CD8-positive, alpha-beta memory T cell (primary cell): ENCODE measurements at regions not wholly inside any gene's neighbourhood (a gene's known extent, or its start where the extent isn't known, plus 50 kb on each side); places are given as distances from the start of the nearest gene placed in this dataset.
A peak's percentile ranks its signal among the peaks of the same experiment; 100 is the strongest.
"Not testable (repeated sequence)": the region's sequence is repeated elsewhere in the genome, so short reads cannot be mapped to it uniquely, and the experiment has no call there.

ENCODE experiments used
- CTCF ChIA-PET: fragments of 350-600 bp; sonication (Branson Sonifier 250); formaldehyde crosslinking; loops from one replicate; lab custom pipeline; 2021; ENCODE audit warnings: antibody characterized with exemption; lab: Charles Lee
- POLR2A ChIA-PET: fragments of 350-600 bp; sonication (Branson Sonifier 250); formaldehyde crosslinking; loops from one replicate; lab custom pipeline; 2021; ENCODE audit warnings: antibody characterized with exemption; lab: Charles Lee
- DNase-seq, 5 donors: peaks; one replicate each; pipeline versions ENCODE4 v3.0.0 to v3.0.0-alpha.2; 2020 to 2022; ENCODE audit warnings: mixed read lengths in 1 of 5
- H3K27ac ChIP-seq: one replicate; pipeline ENCODE4 v1.7.0; 2013; ENCODE audit warnings: low read depth, mild to moderate bottlenecking, low read length, moderate library complexity
- H3K27me3 ChIP-seq: 2 replicates; pipeline ENCODE4 v1.7.0; 2013; ENCODE audit warnings: low read length, mild to moderate bottlenecking; ENCODE audit not compliant: insufficient read depth, poor library complexity, severe bottlenecking
- H3K36me3 ChIP-seq: 2 replicates; pipeline ENCODE4 v1.7.0; 2013; ENCODE audit warnings: mild to moderate bottlenecking, low read length, moderate library complexity; ENCODE audit not compliant: insufficient read depth
- H3K4me1 ChIP-seq: 2 replicates; pipeline ENCODE4 v1.7.0; 2013; ENCODE audit warnings: mild to moderate bottlenecking, low read length, moderate library complexity; ENCODE audit not compliant: insufficient read depth
- H3K4me3 ChIP-seq: 2 replicates; pipeline ENCODE4 v1.7.0; 2013; ENCODE audit warnings: mild to moderate bottlenecking, low read length
- H3K9me3 ChIP-seq: 2 replicates; pipeline ENCODE4 v1.7.0; 2013; ENCODE audit warnings: mild to moderate bottlenecking, low read length
- H3K27ac Mint-ChIP-seq, 8 donors: one replicate each; pipeline ENCODE4 v1.8.0; 2020 to 2021; ENCODE audit warnings: mixed read lengths in 8 of 8, mild to moderate bottlenecking in 6 of 8, inconsistent platforms in 3 of 8, moderate library complexity in 3 of 8
- H3K27me3 Mint-ChIP-seq, 2 donors: one replicate each; pipeline ENCODE4 v1.8.0; 2020 to 2021; ENCODE audit warnings: mixed read lengths in 2 of 2, mild to moderate bottlenecking in 1 of 2, moderate library complexity in 1 of 2
- H3K36me3 Mint-ChIP-seq, 3 donors: one replicate each; pipeline ENCODE4 v1.8.0; 2020 to 2021; ENCODE audit warnings: mixed read lengths in 3 of 3, inconsistent platforms in 1 of 3, mild to moderate bottlenecking in 1 of 3
- H3K4me1 Mint-ChIP-seq, 3 donors: one replicate each; pipeline ENCODE4 v1.8.0; 2020 to 2021; ENCODE audit warnings: mixed read lengths in 3 of 3, inconsistent platforms in 1 of 3, mild to moderate bottlenecking in 1 of 3
- H3K4me3 Mint-ChIP-seq, 7 donors: one replicate each; pipeline ENCODE4 v1.8.0; 2020 to 2021; ENCODE audit warnings: mixed read lengths in 7 of 7, mild to moderate bottlenecking in 6 of 7, moderate library complexity in 4 of 7, inconsistent platforms in 2 of 7
- H3K9me3 Mint-ChIP-seq, 5 donors: one replicate each; pipeline ENCODE4 v1.8.0; 2020 to 2022; ENCODE audit warnings: mixed read lengths in 5 of 5, mild to moderate bottlenecking in 3 of 5, moderate library complexity in 2 of 5, inconsistent platforms in 1 of 5

GRCh38 chr4:81789741-81790399 is 318.2 kb upstream of the RASGEF1B start:
- H3K4me1 ChIP-seq: no peaks in the 10 kb centered on the region
- no peaks in the 10 kb centered on the region for H3K27me3 Mint-ChIP-seq
- H3K27me3 ChIP-seq: no peaks in the 10 kb centered on the region
- peaks cover 3 to 6% (median 6%) of the 10 kb centered on the region in 3 donors for H3K4me1 Mint-ChIP-seq
- H3K9me3 ChIP-seq: no peaks in the 10 kb centered on the region
- DNase-seq: peak in 1 of 5 donors; percentile 1
- no peak overlapping the region for H3K27ac Mint-ChIP-seq
- CTCF ChIA-PET: interaction anchor here (0.8 to 1.1 kb wide), 2 partner anchors 10 to 55 kb away, joined by 3 read pairs; no protein-coding TSS in a partner anchor
- H3K9me3 Mint-ChIP-seq: no peaks in the 10 kb centered on the region
- no peak overlapping the region for H3K27ac ChIP-seq
- POLR2A ChIA-PET: no interaction called here
- H3K4me3 Mint-ChIP-seq: no peak overlapping the region
- H3K4me3 ChIP-seq: no peak overlapping the region
- H3K36me3 ChIP-seq: no peaks in the 10 kb centered on the region
- H3K36me3 Mint-ChIP-seq: peaks cover 0 to 2% (median 0%) of the 10 kb centered on the region in 3 donors

- POLR2A ChIA-PET: no interaction called here
- Mint-ChIP-seq H3K27ac (peak overlapping the region in 1 of 8 donors; percentile 61), H3K9me3 (no peaks in the 10 kb centered on the region), H3K4me3 (no peak overlapping the region), H3K27me3 (no peaks in the 10 kb centered on the region), H3K36me3 (peaks cover 0 to 2% (median 0%) of the 10 kb centered on the region in 3 donors), H3K4me1 (peaks cover 3 to 6% (median 6%) of the 10 kb centered on the region in 3 donors)
- Histone ChIP-seq H3K9me3 (no peaks in the 10 kb centered on the region), H3K27ac (no peak overlapping the region), H3K27me3 (no peaks in the 10 kb centered on the region), H3K4me3 (no peak overlapping the region), H3K36me3 (no peaks in the 10 kb centered on the region), H3K4me1 (no peaks in the 10 kb centered on the region)
- DNase-seq: no peak
- CTCF ChIA-PET: no interaction called here
These were observed 317.5 kb upstream of the RASGEF1B start for GRCh38 chr4:81789158-81789557.

GRCh38 chr4:81786766-81787165 is 315.1 kb upstream of the RASGEF1B start:
- no peaks in the 10 kb centered on the region for H3K4me1 ChIP-seq
- Mint-ChIP-seq H3K27ac (no peak overlapping the region), H3K36me3 (no peaks in the 10 kb centered on the region), H3K4me1 (peaks cover 3 to 6% (median 6%) of the 10 kb centered on the region in 3 donors), H3K4me3 (no peak overlapping the region), H3K9me3 (no peaks in the 10 kb centered on the region), H3K27me3 (no peaks in the 10 kb centered on the region)
- H3K9me3 ChIP-seq: no peaks in the 10 kb centered on the region
- CTCF ChIA-PET: interaction anchor here (1.1 kb wide), 1 partner anchor 20 kb away, joined by 3 read pairs; no protein-coding TSS in a partner anchor
- no peaks in the 10 kb centered on the region for H3K36me3 ChIP-seq
- POLR2A ChIA-PET: no interaction called here
- H3K4me3 ChIP-seq: no peak overlapping the region
- no peak overlapping the region for H3K27ac ChIP-seq
- no peak for DNase-seq
- no peaks in the 10 kb centered on the region for H3K27me3 ChIP-seq

GRCh38 chr4:81786063-81786763 is 314.5 kb upstream of the RASGEF1B start:
- Mint-ChIP-seq H3K9me3 (no peaks in the 10 kb centered on the region), H3K27me3 (no peaks in the 10 kb centered on the region), H3K4me3 (no peak overlapping the region), H3K4me1 (peaks cover 3 to 6% (median 6%) of the 10 kb centered on the region in 3 donors), H3K27ac (no peak overlapping the region), H3K36me3 (no peaks in the 10 kb centered on the region)
- Histone ChIP-seq H3K4me3 (no peak overlapping the region), H3K36me3 (no peaks in the 10 kb centered on the region), H3K9me3 (no peaks in the 10 kb centered on the region), H3K4me1 (no peaks in the 10 kb centered on the region), H3K27ac (no peak overlapping the region), H3K27me3 (no peaks in the 10 kb centered on the region)
- ChIA-PET CTCF (interaction anchor here (1.1 kb wide), 1 partner anchor 20 kb away, joined by 3 read pairs; no protein-coding TSS in a partner anchor), POLR2A (no interaction called here)
- no peak for DNase-seq

- H3K27ac ChIP-seq: no peak overlapping the region
- DNase-seq: no peak
- no peaks in the 10 kb centered on the region for H3K36me3 Mint-ChIP-seq
- H3K27me3 ChIP-seq: no peaks in the 10 kb centered on the region
- H3K4me1 Mint-ChIP-seq: peaks cover 3 to 6% (median 6%) of the 10 kb centered on the region in 3 donors
- no peaks in the 10 kb centered on the region for H3K9me3 Mint-ChIP-seq
- no peak overlapping the region for H3K4me3 ChIP-seq
- H3K9me3 ChIP-seq: no peaks in the 10 kb centered on the region
- ChIA-PET CTCF (no interaction called here), POLR2A (no interaction called here)
- no peaks in the 10 kb centered on the region for H3K27me3 Mint-ChIP-seq
- H3K27ac Mint-ChIP-seq: no peak overlapping the region
- no peaks in the 10 kb centered on the region for H3K4me1 ChIP-seq
- H3K4me3 Mint-ChIP-seq: no peak overlapping the region
- no peaks in the 10 kb centered on the region for H3K36me3 ChIP-seq
These were observed 313.6 kb upstream of the RASGEF1B start for GRCh38 chr4:81785338-81785737.

- ChIA-PET POLR2A (no interaction called here), CTCF (no interaction called here)
- Mint-ChIP-seq H3K36me3 (no peaks in the 10 kb centered on the region), H3K4me3 (no peak overlapping the region), H3K9me3 (no peaks in the 10 kb centered on the region), H3K27me3 (peaks cover 0 to under 1% of the 10 kb centered on the region in 2 donors), H3K27ac (peak overlapping the region in 1 of 8 donors; percentile 41), H3K4me1 (no peaks in the 10 kb centered on the region)
- no peak overlapping the region for H3K4me3 ChIP-seq
- H3K4me1 ChIP-seq: no peaks in the 10 kb centered on the region
- no peaks in the 10 kb centered on the region for H3K36me3 ChIP-seq
- no peak overlapping the region for H3K27ac ChIP-seq
- no peaks in the 10 kb centered on the region for H3K9me3 ChIP-seq
- DNase-seq: no peak
- H3K27me3 ChIP-seq: no peaks in the 10 kb centered on the region
These were observed 311.9 kb upstream of the RASGEF1B start for GRCh38 chr4:81783558-81783957.

- Histone ChIP-seq H3K36me3 (no peaks in the 10 kb centered on the region), H3K4me1 (no peaks in the 10 kb centered on the region), H3K27ac (no peak overlapping the region), H3K4me3 (no peak overlapping the region), H3K9me3 (no peaks in the 10 kb centered on the region), H3K27me3 (no peaks in the 10 kb centered on the region)
- Mint-ChIP-seq H3K4me1 (no peaks in the 10 kb centered on the region), H3K4me3 (no peak overlapping the region), H3K27ac (no peak overlapping the region), H3K9me3 (no peaks in the 10 kb centered on the region), H3K36me3 (no peaks in the 10 kb centered on the region), H3K27me3 (peaks cover 0 to 6% of the 10 kb centered on the region in 2 donors)
- ChIA-PET POLR2A (no interaction called here), CTCF (no interaction called here)
- no peak for DNase-seq
These were observed 310.1 kb upstream of the RASGEF1B start for GRCh38 chr4:81781799-81782198.

GRCh38 chr4:81777718-81778117 is 306.0 kb upstream of the RASGEF1B start:
- H3K27ac Mint-ChIP-seq, H3K4me1 Mint-ChIP-seq, CTCF ChIA-PET, H3K9me3 ChIP-seq, H3K4me3 ChIP-seq, H3K4me3 Mint-ChIP-seq, H3K36me3 ChIP-seq, H3K9me3 Mint-ChIP-seq, H3K36me3 Mint-ChIP-seq, H3K27ac ChIP-seq, DNase-seq, H3K27me3 Mint-ChIP-seq, H3K4me1 ChIP-seq, POLR2A ChIA-PET, H3K27me3 ChIP-seq: not testable (repeated sequence)
